ENCODE measurements at regions not wholly inside any gene's neighbourhood (a gene's known extent, or its start where the extent isn't known, plus 50 kb on each side); places are given as distances from the start of the nearest gene placed in this dataset.
"Not testable (repeated sequence)": the region's sequence is repeated elsewhere in the genome, so short reads cannot be mapped to it uniquely, and the experiment has no call there.

DNA sequence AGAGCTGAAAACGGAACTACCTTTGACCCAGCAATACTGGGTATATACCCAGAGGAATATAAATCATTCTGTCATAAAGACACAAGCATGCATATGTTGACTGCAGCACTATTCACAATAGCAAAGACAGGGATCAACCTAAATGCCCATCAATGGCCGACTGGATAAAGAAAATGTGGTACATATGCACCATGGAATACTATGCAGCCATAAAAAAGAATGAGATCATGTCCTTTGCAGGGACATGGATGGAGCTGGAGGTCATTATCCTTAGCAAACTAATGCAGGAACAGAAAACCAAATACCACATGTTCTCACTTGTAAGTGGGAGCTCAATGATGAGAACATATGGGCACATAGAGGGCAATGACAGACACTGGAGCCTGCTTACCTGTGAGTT lies 100.2 kb upstream of the JCAD start:
- H3K36me3 ChIP-seq (ENCODE audit: control insufficient read depth in 3 of 3, insufficient read depth in 3 of 3, low read length in 3 of 3); H3K9me3 ChIP-seq (ENCODE audit: control insufficient read depth in 3 of 3, low read length in 3 of 3); H3K4me3 ChIP-seq (ENCODE audit: low read length in 3 of 3); H3K4me1 ChIP-seq (ENCODE audit: control insufficient read depth in 3 of 3, insufficient read depth in 3 of 3, low read length in 3 of 3); H3K9ac ChIP-seq (ENCODE audit: low read depth in 1 of 3, low read length in 3 of 3); H3K27ac ChIP-seq (ENCODE audit: low read depth, low read length); H3K27me3 ChIP-seq (ENCODE audit: control insufficient read depth in 3 of 3, insufficient read depth in 3 of 3, low read length in 3 of 3): not testable (repeated sequence)

DNA sequence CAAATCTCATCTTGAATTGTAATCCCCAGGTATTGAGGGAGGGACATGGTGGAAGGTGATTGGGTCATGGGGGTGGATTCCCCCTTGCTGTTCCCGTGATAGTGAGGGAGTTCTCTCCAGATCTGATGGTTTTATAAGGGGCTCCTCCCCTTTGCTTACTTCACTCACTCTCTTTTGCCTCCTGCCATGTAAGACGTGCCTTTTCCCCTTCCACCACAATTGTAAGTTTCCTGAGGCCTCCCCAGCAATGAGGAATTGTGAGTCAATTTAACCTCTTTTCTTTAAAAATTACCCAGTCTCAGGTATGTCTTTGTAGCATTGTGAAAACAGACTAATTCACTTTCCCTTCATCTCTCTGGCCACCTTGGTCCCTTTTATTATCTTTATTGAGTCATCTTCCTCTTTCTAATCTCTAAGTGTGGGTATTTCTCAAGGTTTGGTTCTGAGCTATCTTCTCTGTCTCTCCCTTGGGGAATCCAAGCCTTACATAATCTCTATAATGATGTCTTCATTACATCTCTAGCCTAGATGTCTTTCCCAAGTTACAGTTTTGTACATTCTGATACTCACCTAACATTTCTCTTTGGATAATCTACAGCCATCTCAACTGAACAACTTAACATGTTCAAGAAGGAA lies 99.1 kb upstream of the JCAD start:
- Histone ChIP-seq H3K36me3 (ENCODE audit: control insufficient read depth in 3 of 3, insufficient read depth in 3 of 3, low read length in 3 of 3) (no peaks in the 10 kb centered on the region), H3K27ac (ENCODE audit: low read depth, low read length) (no peak overlapping the region), H3K27me3 (ENCODE audit: control insufficient read depth in 3 of 3, insufficient read depth in 3 of 3, low read length in 3 of 3) (no peaks in the 10 kb centered on the region), H3K4me3 (ENCODE audit: low read length in 3 of 3) (no peak overlapping the region), H3K9me3 (ENCODE audit: control insufficient read depth in 3 of 3, low read length in 3 of 3) (no peaks in the 10 kb centered on the region), H3K9ac (ENCODE audit: low read depth in 1 of 3, low read length in 3 of 3) (no peak overlapping the region), H3K4me1 (ENCODE audit: control insufficient read depth in 3 of 3, insufficient read depth in 3 of 3, low read length in 3 of 3) (no peaks in the 10 kb centered on the region)

DNA sequence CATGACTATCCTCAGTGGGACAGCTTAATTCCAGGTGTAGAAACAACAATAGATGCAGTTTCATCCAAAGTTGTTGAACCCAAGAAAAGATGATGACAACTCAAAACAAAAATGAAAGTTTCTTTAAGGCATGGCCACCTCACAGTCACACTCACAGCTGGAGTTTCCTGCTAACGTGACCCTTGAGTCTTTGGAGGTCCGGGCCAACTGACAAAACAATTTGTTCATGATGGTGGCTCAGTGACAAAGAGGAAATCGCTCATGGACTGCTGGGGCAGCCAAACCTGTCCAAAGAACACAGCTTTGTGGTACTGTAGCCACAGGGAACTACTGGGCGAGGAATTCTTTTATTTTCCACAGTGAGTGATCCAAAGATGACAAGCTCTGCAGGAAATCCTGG lies 96.0 kb upstream of the JCAD start:
- H3K27me3 ChIP-seq (ENCODE audit: control insufficient read depth in 3 of 3, insufficient read depth in 3 of 3, low read length in 3 of 3), result no peaks in the 10 kb centered on the region
- no peak overlapping the region for H3K9ac ChIP-seq (ENCODE audit: low read depth in 1 of 3, low read length in 3 of 3)
- H3K9me3 ChIP-seq (ENCODE audit: control insufficient read depth in 3 of 3, low read length in 3 of 3), result no peaks in the 10 kb centered on the region
- no peaks in the 10 kb centered on the region for H3K36me3 ChIP-seq (ENCODE audit: control insufficient read depth in 3 of 3, insufficient read depth in 3 of 3, low read length in 3 of 3)
- H3K27ac ChIP-seq (ENCODE audit: low read depth, low read length), result no peak overlapping the region
- H3K4me1 ChIP-seq (ENCODE audit: control insufficient read depth in 3 of 3, insufficient read depth in 3 of 3, low read length in 3 of 3), result peaks cover 0 to 7% (median 2%) of the 10 kb centered on the region in 3 donors
- no peak overlapping the region for H3K4me3 ChIP-seq (ENCODE audit: low read length in 3 of 3)

DNA sequence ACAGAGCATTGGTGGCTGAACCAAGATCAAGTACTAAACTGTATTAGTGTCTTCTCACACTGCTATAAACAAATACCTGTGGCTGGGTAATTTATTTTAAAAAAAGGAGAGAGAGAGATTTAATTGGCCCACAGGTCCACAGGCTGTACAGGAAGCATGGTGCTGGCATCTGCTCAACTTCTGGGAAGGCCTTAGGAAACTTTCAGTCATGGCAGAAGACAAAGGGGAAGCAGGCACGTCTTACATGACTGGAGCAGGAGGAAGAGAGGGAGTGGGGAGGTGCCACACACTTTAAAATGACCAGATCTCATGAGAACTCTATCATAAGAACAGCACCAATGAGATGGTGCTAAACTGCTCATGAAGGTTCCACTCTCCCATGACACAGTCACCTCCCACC lies 95.2 kb upstream of the JCAD start:
- Histone ChIP-seq H3K4me3 (ENCODE audit: low read length in 3 of 3) (no peak overlapping the region), H3K36me3 (ENCODE audit: control insufficient read depth in 3 of 3, insufficient read depth in 3 of 3, low read length in 3 of 3) (no peaks in the 10 kb centered on the region), H3K27ac (ENCODE audit: low read depth, low read length) (peak overlapping the region; percentile 29), H3K4me1 (ENCODE audit: control insufficient read depth in 3 of 3, insufficient read depth in 3 of 3, low read length in 3 of 3) (peaks cover 0 to 7% (median 2%) of the 10 kb centered on the region in 3 donors), H3K9ac (ENCODE audit: low read depth in 1 of 3, low read length in 3 of 3) (no peak overlapping the region), H3K27me3 (ENCODE audit: control insufficient read depth in 3 of 3, insufficient read depth in 3 of 3, low read length in 3 of 3) (no peaks in the 10 kb centered on the region), H3K9me3 (ENCODE audit: control insufficient read depth in 3 of 3, low read length in 3 of 3) (no peaks in the 10 kb centered on the region)

DNA sequence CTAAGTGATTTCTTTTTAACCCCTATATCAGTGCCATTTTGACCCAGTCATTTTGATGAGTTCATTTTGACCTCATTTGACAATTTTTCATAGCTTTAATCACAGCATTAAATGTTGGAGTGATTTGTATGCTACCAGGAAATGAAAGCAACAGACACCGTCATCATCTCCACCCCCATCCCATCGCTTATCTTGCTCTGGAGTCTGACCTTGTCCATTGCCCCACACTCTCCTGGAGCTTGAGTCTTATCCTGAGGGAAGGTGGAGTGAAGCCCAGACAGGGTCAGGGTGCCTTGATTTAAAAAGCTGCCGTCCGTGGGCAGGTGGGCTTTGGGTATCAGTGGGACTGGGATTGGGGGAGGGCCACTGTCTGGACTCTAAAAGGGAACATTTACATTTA lies 94.7 kb upstream of the JCAD start:
- Histone ChIP-seq H3K4me3 (ENCODE audit: low read length in 3 of 3) (no peak overlapping the region), H3K27me3 (ENCODE audit: control insufficient read depth in 3 of 3, insufficient read depth in 3 of 3, low read length in 3 of 3) (no peaks in the 10 kb centered on the region), H3K36me3 (ENCODE audit: control insufficient read depth in 3 of 3, insufficient read depth in 3 of 3, low read length in 3 of 3) (no peaks in the 10 kb centered on the region), H3K27ac (ENCODE audit: low read depth, low read length) (no peak overlapping the region), H3K9me3 (ENCODE audit: control insufficient read depth in 3 of 3, low read length in 3 of 3) (no peaks in the 10 kb centered on the region), H3K9ac (ENCODE audit: low read depth in 1 of 3, low read length in 3 of 3) (no peak overlapping the region), H3K4me1 (ENCODE audit: control insufficient read depth in 3 of 3, insufficient read depth in 3 of 3, low read length in 3 of 3) (peaks cover 0 to 7% (median 2%) of the 10 kb centered on the region in 3 donors)

DNA sequence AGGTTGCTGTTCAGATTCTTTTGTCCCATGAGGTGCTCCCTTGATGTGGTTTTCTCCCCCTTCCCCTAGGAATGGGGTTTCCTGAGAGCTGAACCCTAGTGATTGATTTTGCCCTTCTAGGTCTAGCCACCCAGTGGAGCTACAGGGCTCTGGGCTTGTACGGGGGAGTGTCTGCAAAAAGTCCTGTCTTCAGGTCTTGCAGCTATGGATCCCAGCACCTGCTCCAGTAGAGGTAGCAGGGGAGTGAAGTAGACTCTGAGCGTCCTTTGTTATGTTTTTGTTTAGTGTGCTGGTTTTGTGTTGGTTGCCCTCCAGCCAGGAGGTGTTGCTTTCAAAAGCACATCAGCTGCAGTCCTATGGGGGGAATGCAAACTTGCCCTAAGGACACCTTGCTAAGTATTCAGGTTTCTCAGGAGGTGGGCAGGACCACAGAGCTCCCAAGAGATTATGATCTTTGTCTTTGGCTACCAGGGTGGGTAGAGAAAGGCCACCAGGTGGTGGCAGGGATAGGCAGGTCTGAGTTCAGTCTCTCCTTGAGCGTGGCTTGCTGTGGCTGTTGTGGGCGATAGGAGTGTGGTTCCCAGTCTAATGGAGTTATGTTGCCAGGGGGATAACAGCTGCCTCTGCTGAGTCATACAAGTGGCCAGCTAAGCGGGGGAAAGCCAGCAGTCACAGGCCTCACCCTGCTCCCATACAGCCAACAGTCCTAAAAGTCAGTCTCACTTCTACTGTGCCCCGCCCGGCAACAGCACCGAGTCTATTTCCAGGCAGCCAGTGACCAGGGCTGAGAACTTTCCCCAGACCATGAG lies 92.4 kb upstream of the JCAD start:
- H3K4me3 ChIP-seq (ENCODE audit: low read length in 3 of 3), result no peak overlapping the region
- H3K27me3 ChIP-seq (ENCODE audit: control insufficient read depth in 3 of 3, insufficient read depth in 3 of 3, low read length in 3 of 3), result no peaks in the 10 kb centered on the region
- H3K4me1 ChIP-seq (ENCODE audit: control insufficient read depth in 3 of 3, insufficient read depth in 3 of 3, low read length in 3 of 3), result peaks cover 0 to 7% (median 2%) of the 10 kb centered on the region in 3 donors
- H3K27ac ChIP-seq (ENCODE audit: low read depth, low read length), result no peak overlapping the region
- no peak overlapping the region for H3K9ac ChIP-seq (ENCODE audit: low read depth in 1 of 3, low read length in 3 of 3)
- H3K36me3 ChIP-seq (ENCODE audit: control insufficient read depth in 3 of 3, insufficient read depth in 3 of 3, low read length in 3 of 3), result no peaks in the 10 kb centered on the region
- no peaks in the 10 kb centered on the region for H3K9me3 ChIP-seq (ENCODE audit: control insufficient read depth in 3 of 3, low read length in 3 of 3)

DNA sequence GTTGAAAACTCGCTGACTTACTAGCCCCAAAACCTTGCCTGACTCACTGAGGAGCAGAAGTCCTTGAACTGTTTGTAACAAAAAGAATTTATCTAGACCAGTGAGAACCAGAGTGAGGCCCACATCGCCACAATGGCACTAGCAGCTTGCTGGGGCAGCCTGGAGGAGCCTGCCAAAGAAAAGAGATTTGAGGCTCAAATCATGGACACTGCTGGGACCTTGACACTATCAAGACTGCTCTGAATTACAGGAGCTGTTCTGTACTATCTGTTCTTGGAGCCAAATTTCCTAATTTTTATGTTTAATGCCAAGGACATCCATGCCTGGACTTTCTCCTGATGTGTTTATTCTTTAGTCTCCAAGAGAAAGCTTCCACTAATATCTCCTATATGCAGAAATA lies 82.0 kb upstream of the JCAD start:
- no peaks in the 10 kb centered on the region for H3K27me3 ChIP-seq (ENCODE audit: control insufficient read depth in 3 of 3, insufficient read depth in 3 of 3, low read length in 3 of 3)
- no peak overlapping the region for H3K27ac ChIP-seq (ENCODE audit: low read depth, low read length)
- H3K9me3 ChIP-seq (ENCODE audit: control insufficient read depth in 3 of 3, low read length in 3 of 3), result peaks cover 0 to 5% (median 2%) of the 10 kb centered on the region in 3 donors
- H3K4me3 ChIP-seq (ENCODE audit: low read length in 3 of 3), result no peak overlapping the region
- H3K9ac ChIP-seq (ENCODE audit: low read depth in 1 of 3, low read length in 3 of 3), result no peak overlapping the region
- H3K36me3 ChIP-seq (ENCODE audit: control insufficient read depth in 3 of 3, insufficient read depth in 3 of 3, low read length in 3 of 3), result no peaks in the 10 kb centered on the region
- no peaks in the 10 kb centered on the region for H3K4me1 ChIP-seq (ENCODE audit: control insufficient read depth in 3 of 3, insufficient read depth in 3 of 3, low read length in 3 of 3)

DNA sequence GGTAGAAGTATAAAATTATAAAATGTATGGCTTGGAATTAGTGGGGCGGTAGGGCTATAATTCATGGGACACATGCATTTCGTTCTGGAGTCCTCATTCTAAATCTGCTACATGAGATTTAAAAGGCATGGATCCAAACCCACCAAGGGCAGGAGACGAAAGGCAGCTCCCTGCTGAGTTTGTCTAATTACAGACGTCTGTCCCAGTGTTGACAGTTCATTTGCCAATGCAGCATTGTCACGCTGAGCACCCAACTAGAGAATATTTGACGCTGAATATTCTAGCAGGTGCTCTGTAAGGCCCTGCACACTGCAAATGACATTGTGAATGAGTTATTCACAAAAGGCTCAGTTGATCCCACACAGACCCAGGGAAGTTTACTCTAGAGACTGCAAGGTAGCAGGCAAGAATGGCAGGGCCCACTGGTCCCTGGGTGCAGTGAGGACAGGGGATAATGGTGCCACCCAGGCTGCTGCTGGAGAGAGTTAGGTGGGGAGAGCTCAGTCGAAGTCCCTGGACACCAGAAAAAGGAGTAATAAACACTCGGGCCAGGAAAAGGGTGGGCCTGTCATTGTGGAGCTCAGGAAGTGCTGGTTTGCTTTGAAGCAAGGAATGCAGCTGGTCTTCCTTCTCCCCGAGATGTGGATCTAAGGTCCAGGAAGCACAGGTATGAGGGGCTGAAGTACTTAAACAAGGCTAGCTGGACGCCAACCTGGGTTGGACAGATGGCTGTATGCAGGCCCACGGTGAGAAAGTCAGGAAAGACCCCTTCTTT lies 75.0 kb upstream of the JCAD start:
- H3K9me3 ChIP-seq (ENCODE audit: control insufficient read depth in 3 of 3, low read length in 3 of 3), result no peaks in the 10 kb centered on the region
- no peak overlapping the region for H3K9ac ChIP-seq (ENCODE audit: low read depth in 1 of 3, low read length in 3 of 3)
- no peaks in the 10 kb centered on the region for H3K4me1 ChIP-seq (ENCODE audit: control insufficient read depth in 3 of 3, insufficient read depth in 3 of 3, low read length in 3 of 3)
- H3K27ac ChIP-seq (ENCODE audit: low read depth, low read length), result no peak overlapping the region
- H3K27me3 ChIP-seq (ENCODE audit: control insufficient read depth in 3 of 3, insufficient read depth in 3 of 3, low read length in 3 of 3), result no peaks in the 10 kb centered on the region
- no peaks in the 10 kb centered on the region for H3K36me3 ChIP-seq (ENCODE audit: control insufficient read depth in 3 of 3, insufficient read depth in 3 of 3, low read length in 3 of 3)
- no peak overlapping the region for H3K4me3 ChIP-seq (ENCODE audit: low read length in 3 of 3)

DNA sequence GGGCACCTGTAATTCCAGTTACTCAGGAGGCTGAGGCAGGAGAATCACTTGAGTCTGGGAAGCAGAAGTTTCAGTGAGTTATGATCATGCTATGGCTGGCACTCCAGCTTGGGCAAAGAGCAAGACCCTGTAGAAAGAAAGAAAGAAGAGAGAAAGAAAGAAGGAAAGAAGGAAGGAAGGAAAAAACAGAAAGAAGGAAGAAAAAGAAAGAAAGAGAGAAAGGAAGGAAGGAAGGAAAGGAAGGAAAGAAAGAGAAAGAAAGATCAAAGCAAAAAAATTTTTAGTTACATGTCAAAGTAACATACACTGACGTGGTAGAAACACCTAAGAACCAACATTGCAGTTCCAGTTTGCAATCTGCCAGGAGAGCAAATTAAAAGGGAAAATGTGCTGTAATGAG lies 73.8 kb upstream of the JCAD start:
- no peaks in the 10 kb centered on the region for H3K36me3 ChIP-seq (ENCODE audit: control insufficient read depth in 3 of 3, insufficient read depth in 3 of 3, low read length in 3 of 3)
- H3K27me3 ChIP-seq (ENCODE audit: control insufficient read depth in 3 of 3, insufficient read depth in 3 of 3, low read length in 3 of 3), result no peaks in the 10 kb centered on the region
- H3K4me3 ChIP-seq (ENCODE audit: low read length in 3 of 3), result no peak overlapping the region
- no peak overlapping the region for H3K27ac ChIP-seq (ENCODE audit: low read depth, low read length)
- no peaks in the 10 kb centered on the region for H3K9me3 ChIP-seq (ENCODE audit: control insufficient read depth in 3 of 3, low read length in 3 of 3)
- no peaks in the 10 kb centered on the region for H3K4me1 ChIP-seq (ENCODE audit: control insufficient read depth in 3 of 3, insufficient read depth in 3 of 3, low read length in 3 of 3)
- H3K9ac ChIP-seq (ENCODE audit: low read depth in 1 of 3, low read length in 3 of 3), result no peak overlapping the region

DNA sequence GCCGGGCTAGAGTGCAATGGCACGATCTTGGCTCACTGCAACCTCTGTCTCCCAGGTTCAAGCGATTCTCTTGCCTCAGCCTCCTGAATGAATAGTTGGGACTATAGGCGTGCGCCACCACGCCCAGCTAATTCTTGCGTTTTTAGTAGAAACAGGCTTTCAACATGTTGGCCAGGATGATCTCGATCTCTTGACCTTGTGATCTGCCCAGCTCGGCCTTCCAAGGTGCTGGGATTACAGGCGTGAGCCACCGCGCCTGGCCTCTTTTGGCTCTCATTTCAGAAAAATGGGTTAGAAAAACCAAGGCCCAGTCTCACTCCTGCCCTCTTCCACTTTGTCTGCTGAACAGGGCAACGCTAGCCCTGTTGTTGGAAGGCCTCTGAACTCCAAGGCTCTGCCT lies 72.0 kb upstream of the JCAD start:
- not testable (repeated sequence) for H3K9me3 ChIP-seq (ENCODE audit: control insufficient read depth in 3 of 3, low read length in 3 of 3); H3K9ac ChIP-seq (ENCODE audit: low read depth in 1 of 3, low read length in 3 of 3); H3K36me3 ChIP-seq (ENCODE audit: control insufficient read depth in 3 of 3, insufficient read depth in 3 of 3, low read length in 3 of 3); H3K4me1 ChIP-seq (ENCODE audit: control insufficient read depth in 3 of 3, insufficient read depth in 3 of 3, low read length in 3 of 3); H3K27ac ChIP-seq (ENCODE audit: low read depth, low read length); H3K27me3 ChIP-seq (ENCODE audit: control insufficient read depth in 3 of 3, insufficient read depth in 3 of 3, low read length in 3 of 3); H3K4me3 ChIP-seq (ENCODE audit: low read length in 3 of 3)

Measured in skeletal muscle tissue (tissue), 3 donors.